C4-2B (cell line): ENCODE measurements at regions not wholly inside any gene's neighbourhood (a gene's known extent, or its start where the extent isn't known, plus 50 kb on each side); places are given as distances from the start of the nearest gene placed in this dataset.

Experiments used
- H3K27ac ChIP-seq: fragments of 450-650 bp; 2 replicates; pipeline ENCODE4 v1.5.1; 2017
- CTCF ChIP-seq: fragments of 450-650 bp; conservative IDR thresholded peaks from 2 replicates; pipeline ENCODE4 v1.5.1; 2017; ENCODE audit warnings: mild to moderate bottlenecking
- ZFX ChIP-seq: fragments of 450-650 bp; IDR thresholded peaks from 2 replicates; pipeline ENCODE4 v1.6.1; 2017

- H3K27ac ChIP-seq = no peak overlapping the region
- TF ChIP-seq ZFX = no peak
- no peak for TF ChIP-seq CTCF
These were observed 1356.2 kb downstream of the MAT2B start for GRCh38 chr5:164861610-164862009.

- no peak overlapping the region for H3K27ac ChIP-seq
- TF ChIP-seq CTCF (no peak), ZFX (no peak)
These were observed 1363.3 kb downstream of the MAT2B start for GRCh38 chr5:164868761-164869160.

- no peak overlapping the region for H3K27ac ChIP-seq
- TF ChIP-seq ZFX (no peak), CTCF (no peak)
These were observed 1363.9 kb downstream of the MAT2B start for GRCh38 chr5:164869325-164869724.

- TF ChIP-seq CTCF = no peak
- TF ChIP-seq ZFX = no peak
- H3K27ac ChIP-seq = no peak overlapping the region
These were observed 1371.4 kb downstream of the MAT2B start for GRCh38 chr5:164876793-164877192.

- TF ChIP-seq ZFX (no peak), CTCF (no peak)
- no peak overlapping the region for H3K27ac ChIP-seq
These were observed 1376.0 kb downstream of the MAT2B start for GRCh38 chr5:164881442-164881841.

- no peak for TF ChIP-seq ZFX
- no peak for TF ChIP-seq CTCF
- no peak overlapping the region for H3K27ac ChIP-seq
These were observed 1379.8 kb downstream of the MAT2B start for GRCh38 chr5:164885179-164885578.

- TF ChIP-seq CTCF (no peak), ZFX (no peak)
- no peak overlapping the region for H3K27ac ChIP-seq
These were observed 1387.7 kb downstream of the MAT2B start for GRCh38 chr5:164893071-164893470.
